Hematopoietic multipotent progenitor cell treated with erythropoietin and hydrocortisone succinate and interleukin-3 and kit ligand, for 8 days (in vitro differentiated cells): ENCODE measurements at regions not wholly inside any gene's neighbourhood (a gene's known extent, or its start where the extent isn't known, plus 50 kb on each side); places are given as distances from the start of the nearest gene placed in this dataset.

Experiments used
- DNase-seq: peaks from one replicate; pipeline ENCODE4 v3.0.0-alpha.2; 2015

DNA sequence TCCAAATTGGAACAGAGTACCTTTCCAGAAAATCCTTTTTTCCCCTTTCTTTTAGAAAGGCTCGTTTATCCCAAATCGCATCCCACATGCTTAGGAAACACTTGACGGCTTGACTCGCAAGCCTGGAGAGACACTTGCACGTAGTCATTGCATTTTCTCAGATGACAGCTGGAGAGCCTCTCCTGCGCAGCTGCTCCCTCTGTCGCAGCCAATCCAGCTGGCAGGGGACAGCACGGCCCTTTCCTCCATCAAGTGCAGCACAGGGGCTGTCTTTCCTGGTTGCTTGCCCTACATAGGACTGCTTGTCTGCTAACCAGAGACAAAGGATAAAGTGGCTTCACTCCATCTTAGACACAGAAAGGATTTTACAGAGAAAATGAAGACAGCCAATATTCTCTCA is 77.6 kb upstream of the RGS17 start:
- DNase-seq = no peak

DNA sequence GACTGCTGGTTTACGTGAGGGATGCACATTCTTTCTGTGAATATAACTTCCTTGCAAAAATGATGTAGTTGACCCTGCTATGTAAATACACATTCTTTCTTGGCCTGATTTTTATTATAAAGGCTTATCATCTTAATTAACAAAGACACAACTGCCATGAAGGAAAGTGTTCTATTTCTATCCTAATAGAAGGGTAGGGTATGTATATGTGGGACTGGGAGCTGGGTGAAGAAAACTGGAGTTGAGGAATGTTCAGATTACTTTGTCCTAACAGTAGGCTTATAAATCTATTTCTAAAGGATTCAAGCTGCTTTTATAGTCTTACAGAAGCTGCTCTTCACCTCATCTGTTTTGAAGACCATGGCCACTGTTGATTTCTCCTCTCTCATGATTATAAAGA is 76.5 kb upstream of the RGS17 start:
- DNase-seq = no peak

DNA sequence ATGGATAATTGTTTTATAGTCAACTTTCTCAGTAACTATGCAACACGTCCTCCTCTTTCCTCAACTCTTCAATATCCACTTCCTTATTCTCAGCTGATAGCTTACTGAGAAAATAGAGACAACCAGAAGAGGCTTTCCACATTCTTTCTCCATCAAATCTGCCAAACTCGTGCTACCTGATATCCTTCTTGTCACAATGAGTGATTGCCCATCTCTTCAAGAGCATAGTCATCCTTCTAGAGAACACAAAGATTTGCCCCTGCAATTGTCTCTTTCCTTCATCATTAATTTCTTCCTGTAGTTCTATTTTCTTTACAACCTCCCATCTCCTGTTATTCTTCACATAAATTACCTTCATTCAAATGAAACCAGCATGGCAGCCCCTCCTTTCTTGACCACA is 75.9 kb upstream of the RGS17 start:
- no peak for DNase-seq

DNA sequence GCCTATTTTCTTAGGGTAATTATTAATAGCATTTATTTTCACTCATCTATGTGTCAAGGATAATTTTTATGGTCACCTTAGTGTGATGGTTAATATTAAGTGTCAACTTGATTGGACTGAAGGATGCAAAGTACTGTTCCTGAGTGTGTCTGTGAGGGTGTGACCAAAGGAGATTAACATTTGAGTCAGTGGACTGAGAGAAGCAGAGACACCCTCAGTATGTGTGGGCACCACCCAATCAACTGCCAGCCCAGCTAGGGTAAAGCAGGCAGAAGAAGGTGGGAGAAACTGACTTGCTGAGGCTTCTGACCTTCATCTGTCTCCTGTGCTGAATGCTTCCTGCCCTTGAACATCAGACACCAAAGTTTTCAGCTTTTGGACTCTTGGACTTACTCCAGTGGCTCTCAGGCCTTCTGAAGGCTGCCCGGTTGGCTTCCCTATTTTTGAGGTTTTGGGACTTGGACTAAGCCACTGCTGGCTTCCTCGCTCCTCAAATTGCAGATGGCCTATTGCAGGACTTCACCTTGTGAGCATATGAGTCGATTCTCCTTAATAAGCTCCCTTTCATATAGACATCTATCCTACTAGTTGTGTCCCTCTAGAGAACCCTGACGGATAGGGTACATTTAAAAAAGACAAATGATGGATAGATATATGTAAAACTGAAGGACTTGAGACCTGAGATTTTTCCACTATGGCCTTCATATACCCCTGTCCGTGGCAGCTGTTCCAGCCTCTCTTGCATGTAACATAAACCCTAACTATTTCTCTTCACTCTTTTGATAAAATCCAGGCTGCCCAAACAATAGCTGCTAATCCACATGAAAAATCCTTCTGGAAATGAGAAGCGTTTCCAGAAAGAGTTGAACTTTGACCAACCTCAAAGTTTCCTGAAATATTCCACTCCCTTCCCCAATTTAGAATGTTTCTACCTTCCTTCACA is 62.1 kb upstream of the RGS17 start:
- DNase-seq = no peak

DNA sequence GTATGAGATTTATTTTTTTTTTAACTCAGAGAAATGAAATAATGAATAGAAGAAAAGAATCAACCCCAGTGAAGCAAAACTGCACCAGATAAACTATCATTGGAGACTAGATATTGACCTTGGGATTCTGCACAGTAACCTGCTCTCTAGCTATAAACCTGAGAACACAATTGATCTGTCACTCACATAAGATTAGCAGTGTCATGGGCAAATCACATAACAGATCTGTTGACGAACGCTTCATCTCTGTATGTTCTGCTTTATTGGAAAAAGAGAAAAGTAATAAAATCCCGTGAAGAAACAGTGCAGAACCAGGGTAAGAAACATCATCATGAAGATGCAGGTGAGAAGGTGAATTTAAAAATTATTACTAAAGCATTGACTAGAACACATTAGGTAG is 52.8 kb upstream of the RGS17 start:
- DNase-seq = no peak
